ENCODE measurements at regions not wholly inside any gene's neighbourhood (a gene's known extent, or its start where the extent isn't known, plus 50 kb on each side); places are given as distances from the start of the nearest gene placed in this dataset.

DNA sequence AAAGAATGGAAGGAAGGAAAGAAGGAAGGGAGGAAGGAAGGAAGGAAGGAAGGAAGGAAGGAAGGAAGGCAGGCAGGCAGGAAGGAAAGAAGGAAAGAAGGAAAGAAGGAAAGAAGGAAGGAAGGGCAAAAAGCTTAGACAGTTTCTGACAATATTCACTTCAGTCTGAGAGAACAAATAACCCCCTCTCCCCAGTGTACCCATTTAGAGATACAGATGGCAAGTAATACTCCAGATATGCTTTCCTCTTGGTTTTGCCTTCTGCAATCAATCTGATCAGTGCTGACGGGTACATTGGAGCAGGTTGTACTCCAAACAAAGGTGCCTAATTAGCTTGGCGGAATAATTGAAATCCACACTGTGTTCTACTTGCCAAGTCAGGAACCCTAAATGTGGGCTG, 534.6 kb upstream of the TMEFF2 start:
- H3K9me3 ChIP-seq (ENCODE audit: low read depth, low read length, poor library complexity, severe bottlenecking), result no peaks in the 10 kb centered on the region
- H3K36me3 ChIP-seq (ENCODE audit: insufficient read depth, low read length, poor library complexity, severe bottlenecking), result no peaks in the 10 kb centered on the region
- no peak overlapping the region for H3K27ac ChIP-seq (ENCODE audit: low read depth, low read length, poor library complexity, severe bottlenecking)
- CTCF ChIA-PET, result no interaction called here
- H3K27me3 ChIP-seq (replicated peaks; ENCODE audit: insufficient read depth, low read depth, low read length, poor library complexity), result no peaks in the 10 kb centered on the region
- TF ChIP-seq, protein P1, sequence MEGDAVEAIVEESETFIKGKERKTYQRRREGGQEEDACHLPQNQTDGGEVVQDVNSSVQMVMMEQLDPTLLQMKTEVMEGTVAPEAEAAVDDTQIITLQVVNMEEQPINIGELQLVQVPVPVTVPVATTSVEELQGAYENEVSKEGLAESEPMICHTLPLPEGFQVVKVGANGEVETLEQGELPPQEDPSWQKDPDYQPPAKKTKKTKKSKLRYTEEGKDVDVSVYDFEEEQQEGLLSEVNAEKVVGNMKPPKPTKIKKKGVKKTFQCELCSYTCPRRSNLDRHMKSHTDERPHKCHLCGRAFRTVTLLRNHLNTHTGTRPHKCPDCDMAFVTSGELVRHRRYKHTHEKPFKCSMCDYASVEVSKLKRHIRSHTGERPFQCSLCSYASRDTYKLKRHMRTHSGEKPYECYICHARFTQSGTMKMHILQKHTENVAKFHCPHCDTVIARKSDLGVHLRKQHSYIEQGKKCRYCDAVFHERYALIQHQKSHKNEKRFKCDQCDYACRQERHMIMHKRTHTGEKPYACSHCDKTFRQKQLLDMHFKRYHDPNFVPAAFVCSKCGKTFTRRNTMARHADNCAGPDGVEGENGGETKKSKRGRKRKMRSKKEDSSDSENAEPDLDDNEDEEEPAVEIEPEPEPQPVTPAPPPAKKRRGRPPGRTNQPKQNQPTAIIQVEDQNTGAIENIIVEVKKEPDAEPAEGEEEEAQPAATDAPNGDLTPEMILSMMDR (conservative IDR thresholded peaks at IDR 0.05; ENCODE audit: low read depth, low read length), result no peak
- no peak for TF ChIP-seq EZH2 (IDR thresholded peaks at IDR 0.05; ENCODE audit: borderline replicate concordance, low read depth, low read length, poor library complexity, severe bottlenecking)
- DNase-seq (ENCODE audit: low spot score), result peak; percentile 14
- no TSS peak for BruUV-seq (replicated peaks)
- POLR2A ChIA-PET (ENCODE audit: low non-redundant PET), result interaction anchor here (0.5 kb wide), 1 partner anchor 54 kb away, joined by 4 read pairs; no protein-coding TSS in a partner anchor
- no peak overlapping the region for H3K4me3 ChIP-seq (ENCODE audit: low read depth, low read length, poor library complexity, severe bottlenecking)
- intact Hi-C loops (cut with micrococcal nuclease; ENCODE audit: unreplicated experiment), result no loop called here
- H3K4me1 ChIP-seq (ENCODE audit: insufficient read depth, low read length, poor library complexity, severe bottlenecking), result no peaks in the 10 kb centered on the region

DNA sequence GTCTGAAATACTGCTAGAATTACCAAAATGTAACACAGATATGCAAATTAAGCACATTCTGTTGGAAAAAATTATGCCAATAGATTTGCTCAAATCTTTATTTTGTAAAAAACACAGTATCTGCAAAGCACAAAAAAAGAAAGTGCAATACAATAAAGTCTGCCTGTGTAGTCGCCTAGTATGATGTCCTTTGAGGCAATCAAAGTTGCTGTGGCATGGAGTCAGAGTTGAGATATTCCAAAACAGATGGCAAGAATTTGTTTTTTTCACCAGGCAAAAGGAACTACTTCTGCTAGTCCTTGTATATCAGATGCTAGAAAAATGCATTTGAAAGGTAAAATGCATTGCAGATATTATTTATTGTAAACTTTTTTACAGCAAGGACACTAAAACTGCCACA, 531.3 kb upstream of the TMEFF2 start:
- TF ChIP-seq, protein P1 (conservative IDR thresholded peaks at IDR 0.05; ENCODE audit: low read depth, low read length), result no peak
- no peak for TF ChIP-seq EZH2 (IDR thresholded peaks at IDR 0.05; ENCODE audit: borderline replicate concordance, low read depth, low read length, poor library complexity, severe bottlenecking)
- Histone ChIP-seq H3K27ac (ENCODE audit: low read depth, low read length, poor library complexity, severe bottlenecking) (no peak overlapping the region), H3K36me3 (ENCODE audit: insufficient read depth, low read length, poor library complexity, severe bottlenecking) (no peaks in the 10 kb centered on the region), H3K4me1 (ENCODE audit: insufficient read depth, low read length, poor library complexity, severe bottlenecking) (no peaks in the 10 kb centered on the region), H3K9me3 (ENCODE audit: low read depth, low read length, poor library complexity, severe bottlenecking) (no peaks in the 10 kb centered on the region), H3K4me3 (ENCODE audit: low read depth, low read length, poor library complexity, severe bottlenecking) (no peak overlapping the region), H3K27me3 (replicated peaks; ENCODE audit: insufficient read depth, low read depth, low read length, poor library complexity) (no peaks in the 10 kb centered on the region)
- BruUV-seq (replicated peaks), result no TSS peak
- intact Hi-C loops (cut with micrococcal nuclease; ENCODE audit: unreplicated experiment), result no loop called here
- ChIA-PET POLR2A (ENCODE audit: low non-redundant PET) (no interaction called here), CTCF (no interaction called here)
- no peak for DNase-seq (ENCODE audit: low spot score)

DNA sequence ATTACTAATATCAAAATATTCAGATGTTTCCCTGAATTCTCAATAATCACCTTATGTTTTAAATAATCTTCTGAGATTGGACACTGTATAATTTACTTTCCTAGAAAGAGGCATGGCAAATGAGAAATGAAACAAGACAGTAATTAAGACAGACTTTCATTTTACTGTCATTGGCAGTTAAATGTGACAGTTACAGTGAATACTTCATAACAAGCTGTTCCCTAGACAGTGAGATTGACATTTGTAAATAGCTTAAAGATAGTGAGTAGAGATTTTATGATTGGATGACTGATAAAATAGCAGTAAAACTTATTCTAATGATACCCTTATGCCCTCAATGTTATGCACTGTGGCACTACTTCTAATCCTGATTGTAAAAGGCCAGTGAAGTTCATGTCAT, 524.9 kb upstream of the TMEFF2 start:
- intact Hi-C loops (cut with micrococcal nuclease; ENCODE audit: unreplicated experiment), result no loop called here
- H3K27me3 ChIP-seq (replicated peaks; ENCODE audit: insufficient read depth, low read depth, low read length, poor library complexity), result no peaks in the 10 kb centered on the region
- H3K27ac ChIP-seq (ENCODE audit: low read depth, low read length, poor library complexity, severe bottlenecking), result no peak overlapping the region
- no peaks in the 10 kb centered on the region for H3K9me3 ChIP-seq (ENCODE audit: low read depth, low read length, poor library complexity, severe bottlenecking)
- DNase-seq (ENCODE audit: low spot score), result no peak
- POLR2A ChIA-PET (ENCODE audit: low non-redundant PET), result no interaction called here
- no peaks in the 10 kb centered on the region for H3K4me1 ChIP-seq (ENCODE audit: insufficient read depth, low read length, poor library complexity, severe bottlenecking)
- H3K4me3 ChIP-seq (ENCODE audit: low read depth, low read length, poor library complexity, severe bottlenecking), result no peak overlapping the region
- BruUV-seq (replicated peaks), result no TSS peak
- H3K36me3 ChIP-seq (ENCODE audit: insufficient read depth, low read length, poor library complexity, severe bottlenecking), result no peaks in the 10 kb centered on the region
- TF ChIP-seq EZH2 (IDR thresholded peaks at IDR 0.05; ENCODE audit: borderline replicate concordance, low read depth, low read length, poor library complexity, severe bottlenecking), result no peak
- TF ChIP-seq, protein P1 (conservative IDR thresholded peaks at IDR 0.05; ENCODE audit: low read depth, low read length), result no peak
- CTCF ChIA-PET, result no interaction called here
